Stomach (tissue), 4 donors: ENCODE measurements at regions not wholly inside any gene's neighbourhood (a gene's known extent, or its start where the extent isn't known, plus 50 kb on each side); places are given as distances from the start of the nearest gene placed in this dataset.

Experiments used
- EP300 ChIP-seq: sonication (generic); formaldehyde crosslinking; IDR thresholded peaks from one replicate; pipeline ENCODE4 v1.6.1; 2017; ENCODE audit warnings: antibody characterized with exemption
- POLR2A ChIP-seq, 4 donors: fragments of 450-650 bp; IDR thresholded peaks; one replicate each; pipeline ENCODE4 v1.6.1; 2016; ENCODE audit warnings: antibody characterized with exemption in 4 of 4, control low read depth in 2 of 4, mild to moderate bottlenecking in 1 of 4, moderate library complexity in 1 of 4
- TF ChIP-seq, protein P1 (sequence below), 7 experiments: fragments of 450-650 bp in 4 of 7; fragments of 200-600 bp in 3 of 7; sonication (generic) in 3 of 7; IDR thresholded peaks; one replicate each; pipeline ENCODE4 v1.5.1; 2016 to 2019; ENCODE audit warnings: antibody characterized with exemption in 7 of 7, control low read depth in 2 of 7, mild to moderate bottlenecking in 1 of 7

DNA sequence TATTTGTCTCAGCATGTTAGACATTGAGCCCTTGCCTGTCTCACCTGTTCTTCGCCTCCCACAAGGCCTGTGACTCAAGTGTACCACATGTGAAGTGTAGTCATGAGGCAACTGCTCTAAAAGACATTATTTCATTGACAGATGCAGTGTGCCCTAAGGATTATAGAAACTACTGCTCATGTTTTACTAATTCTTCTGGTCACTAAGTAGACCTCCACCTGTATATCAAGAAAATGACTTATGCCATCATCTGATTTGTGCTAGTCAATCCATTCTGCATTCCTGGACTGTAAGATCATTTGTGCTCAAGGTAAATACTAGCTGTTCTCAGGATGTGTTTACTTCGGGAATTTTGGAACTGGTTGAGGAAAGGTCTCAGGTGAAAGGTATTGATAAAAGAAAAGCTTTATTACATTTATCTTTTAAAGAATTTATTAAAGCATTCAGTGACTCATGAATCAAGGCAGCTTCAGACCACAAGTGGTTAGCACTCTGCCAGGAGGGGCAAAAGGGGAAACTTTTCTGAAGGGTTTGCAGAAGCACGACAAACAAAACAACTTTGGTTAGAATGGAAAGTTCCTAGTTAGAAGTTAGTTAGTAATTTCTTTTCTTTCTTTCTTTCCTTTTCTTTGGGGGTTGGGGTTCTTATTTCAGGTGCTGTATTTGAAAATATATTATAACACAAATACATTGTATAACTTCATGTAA, 465.3 kb upstream of the CBLB start:
- TF ChIP-seq POLR2A (IDR thresholded peaks at IDR 0.05) (no peak), EP300 (no peak)
- TF ChIP-seq, protein P1, sequence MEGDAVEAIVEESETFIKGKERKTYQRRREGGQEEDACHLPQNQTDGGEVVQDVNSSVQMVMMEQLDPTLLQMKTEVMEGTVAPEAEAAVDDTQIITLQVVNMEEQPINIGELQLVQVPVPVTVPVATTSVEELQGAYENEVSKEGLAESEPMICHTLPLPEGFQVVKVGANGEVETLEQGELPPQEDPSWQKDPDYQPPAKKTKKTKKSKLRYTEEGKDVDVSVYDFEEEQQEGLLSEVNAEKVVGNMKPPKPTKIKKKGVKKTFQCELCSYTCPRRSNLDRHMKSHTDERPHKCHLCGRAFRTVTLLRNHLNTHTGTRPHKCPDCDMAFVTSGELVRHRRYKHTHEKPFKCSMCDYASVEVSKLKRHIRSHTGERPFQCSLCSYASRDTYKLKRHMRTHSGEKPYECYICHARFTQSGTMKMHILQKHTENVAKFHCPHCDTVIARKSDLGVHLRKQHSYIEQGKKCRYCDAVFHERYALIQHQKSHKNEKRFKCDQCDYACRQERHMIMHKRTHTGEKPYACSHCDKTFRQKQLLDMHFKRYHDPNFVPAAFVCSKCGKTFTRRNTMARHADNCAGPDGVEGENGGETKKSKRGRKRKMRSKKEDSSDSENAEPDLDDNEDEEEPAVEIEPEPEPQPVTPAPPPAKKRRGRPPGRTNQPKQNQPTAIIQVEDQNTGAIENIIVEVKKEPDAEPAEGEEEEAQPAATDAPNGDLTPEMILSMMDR (IDR thresholded peaks at IDR 0.05) = no peak
